H9 (cell line): ENCODE measurements at regions not wholly inside any gene's neighbourhood (a gene's known extent, or its start where the extent isn't known, plus 50 kb on each side); places are given as distances from the start of the nearest gene placed in this dataset.

Source experiments
- DNase-seq: peaks from one replicate; pipeline ENCODE4 v3.0.0-alpha.2; 2017
- H2AFZ ChIP-seq: one replicate; pipeline ENCODE4 v1.6.1; 2013; ENCODE audit warnings: mild to moderate bottlenecking, low read length, control low read depth, moderate library complexity
- H2AK5ac ChIP-seq: 2 replicates; pipeline ENCODE4 v1.6.1; 2013; ENCODE audit warnings: low read length, control low read depth, mixed read lengths; ENCODE audit not compliant: insufficient read length
- H2BK120ac ChIP-seq: one replicate; pipeline ENCODE4 v1.6.1; 2013; ENCODE audit warnings: low read depth, mild to moderate bottlenecking, low read length, control low read depth, inconsistent platforms; ENCODE audit not compliant: poor library complexity, severe bottlenecking
- H2BK12ac ChIP-seq: 2 replicates; pipeline ENCODE4 v1.6.1; 2013; ENCODE audit warnings: low read length, control low read depth, mixed read lengths, low read depth; ENCODE audit not compliant: insufficient read length
- H2BK15ac ChIP-seq: 2 replicates; pipeline ENCODE4 v1.6.1; 2013; ENCODE audit warnings: low read depth, low read length, control low read depth
- H2BK20ac ChIP-seq: one replicate; pipeline ENCODE4 v1.6.1; 2013; ENCODE audit warnings: low read depth, mild to moderate bottlenecking, low read length, control low read depth, inconsistent platforms; ENCODE audit not compliant: poor library complexity, severe bottlenecking
- H2BK5ac ChIP-seq: 2 replicates; pipeline ENCODE4 v1.6.1; 2013; ENCODE audit warnings: low read length, control low read depth, mixed read lengths; ENCODE audit not compliant: insufficient read length
- H3K14ac ChIP-seq: 2 replicates; pipeline ENCODE4 v1.6.1; 2013; ENCODE audit warnings: low read length, control low read depth; ENCODE audit not compliant: insufficient read depth
- H3K18ac ChIP-seq: 2 replicates; pipeline ENCODE4 v1.6.1; 2013; ENCODE audit warnings: low read depth, mild to moderate bottlenecking, mixed read lengths, low read length, control low read depth; ENCODE audit not compliant: insufficient read length
- H3K23ac ChIP-seq: 2 replicates; pipeline ENCODE4 v1.6.1; 2013; ENCODE audit warnings: low read length, control low read depth, mixed read lengths, low read depth; ENCODE audit not compliant: insufficient read length
- H3K23me2 ChIP-seq: 2 replicates; pipeline ENCODE4 v1.6.1; 2013; ENCODE audit warnings: low read depth, mild to moderate bottlenecking, mixed read lengths, low read length, control low read depth; ENCODE audit not compliant: insufficient read length, poor library complexity, severe bottlenecking
- H3K27ac ChIP-seq: 2 replicates; pipeline ENCODE4 v1.5.1; 2013; ENCODE audit warnings: low read length, control low read depth, mixed read lengths, low read depth; ENCODE audit not compliant: insufficient read length
- H3K27me3 ChIP-seq: 2 replicates; pipeline ENCODE4 v1.6.1; 2013; ENCODE audit warnings: low read length, control low read depth, inconsistent platforms; ENCODE audit not compliant: insufficient read depth
- H3K4ac ChIP-seq: 2 replicates; pipeline ENCODE4 v1.6.1; 2013; ENCODE audit warnings: low read depth, mild to moderate bottlenecking, control low read depth, inconsistent platforms, low read length, moderate library complexity
- H3K4me1 ChIP-seq: 2 replicates; pipeline ENCODE4 v1.6.1; 2013; ENCODE audit warnings: low read length, control low read depth, inconsistent platforms; ENCODE audit not compliant: insufficient read depth
- H3K4me2 ChIP-seq: 2 replicates; pipeline ENCODE4 v1.6.1; 2013; ENCODE audit warnings: low read length, control low read depth, mixed read lengths; ENCODE audit not compliant: insufficient read length, insufficient read depth
- H3K56ac ChIP-seq: 2 replicates; pipeline ENCODE4 v1.6.1; 2013; ENCODE audit warnings: low read depth, mild to moderate bottlenecking, mixed read lengths, low read length, control low read depth; ENCODE audit not compliant: insufficient read length
- H3K79me1 ChIP-seq: 2 replicates; pipeline ENCODE4 v1.6.1; 2013; ENCODE audit warnings: low read depth, mild to moderate bottlenecking, moderate library complexity, low read length, control low read depth, inconsistent platforms; ENCODE audit not compliant: insufficient read depth, poor library complexity, severe bottlenecking
- H3K79me2 ChIP-seq: 2 replicates; pipeline ENCODE4 v1.6.1; 2013; ENCODE audit warnings: low read length, control low read depth, inconsistent platforms; ENCODE audit not compliant: insufficient read depth
- H3K9ac ChIP-seq: 2 replicates; pipeline ENCODE4 v1.6.1; 2013; ENCODE audit warnings: low read length, control low read depth, mixed read lengths; ENCODE audit not compliant: insufficient read length; ENCODE audit errors: extremely low read depth
- H3K9me3 ChIP-seq: one replicate; pipeline ENCODE4 v1.6.1; 2013; ENCODE audit warnings: low read depth, low read length, inconsistent platforms; ENCODE audit not compliant: control insufficient read depth
- H3T11ph ChIP-seq: one replicate; pipeline ENCODE4 v1.6.1; 2013; ENCODE audit warnings: mild to moderate bottlenecking, low read length, control low read depth, inconsistent platforms
- H4K20me1 ChIP-seq: one replicate; pipeline ENCODE4 v1.6.1; 2013; ENCODE audit not compliant: control insufficient read depth, insufficient read length, insufficient read depth
- H4K5ac ChIP-seq: 2 replicates; pipeline ENCODE4 v1.6.1; 2013; ENCODE audit warnings: low read depth, mild to moderate bottlenecking, mixed read lengths, low read length, control low read depth; ENCODE audit not compliant: insufficient read length
- H4K8ac ChIP-seq: replicated peaks from 2 replicates; pipeline ENCODE4 v1.6.1; 2013; ENCODE audit warnings: low read length, control low read depth, mixed read lengths, low read depth; ENCODE audit not compliant: insufficient read length
- H4K91ac ChIP-seq: 2 replicates; pipeline ENCODE4 v1.6.1; 2013; ENCODE audit warnings: low read depth, mild to moderate bottlenecking, moderate library complexity, mixed read lengths, low read length, control low read depth; ENCODE audit not compliant: insufficient read length
- H3K27ac Mint-ChIP-seq, 3 experiments: 2 replicates in 2 of 3; 3 replicates in 1 of 3; pipeline ENCODE4 v1.8.0; 2020 to 2021; ENCODE audit warnings: mixed read lengths in 3 of 3, mild to moderate bottlenecking in 1 of 3, moderate library complexity in 1 of 3
- H3K27me3 Mint-ChIP-seq: 2 replicates; pipeline ENCODE4 v1.8.0; 2021; ENCODE audit warnings: low read depth, mild to moderate bottlenecking, moderate library complexity, mixed read lengths
- H3K36me3 Mint-ChIP-seq, 3 experiments: 2 replicates in 2 of 3; 3 replicates in 1 of 3; pipeline ENCODE4 v1.8.0; 2020 to 2021; ENCODE audit warnings: low read depth in 3 of 3, mixed read lengths in 3 of 3; ENCODE audit not compliant: insufficient read depth in 1 of 3
- H3K4me1 Mint-ChIP-seq, 2 experiments: 2 replicates each; pipeline ENCODE4 v1.8.0; 2020; ENCODE audit warnings: mixed read lengths in 2 of 2
- H3K4me3 Mint-ChIP-seq, 2 experiments: 2 replicates in 1 of 2; 3 replicates in 1 of 2; pipeline ENCODE4 v1.8.0; 2020 to 2021; ENCODE audit warnings: mild to moderate bottlenecking in 2 of 2, mixed read lengths in 2 of 2, moderate library complexity in 1 of 2
- H3K9me3 Mint-ChIP-seq, 2 experiments: 2 replicates in 1 of 2; 3 replicates in 1 of 2; pipeline ENCODE4 v1.8.0; 2020; ENCODE audit warnings: mild to moderate bottlenecking in 2 of 2, mixed read lengths in 2 of 2, moderate library complexity in 1 of 2
- CTCF ChIP-seq: fragments of 200-600 bp; sonication (generic); conservative IDR thresholded peaks from 3 replicates; pipeline ENCODE4 v1.8.0; 2021; ENCODE audit warnings: antibody characterized with exemption, mild to moderate bottlenecking
- WGBS: extraction: QIAGEN DNeasy Blood & Tissue Kit; methylation state at CpG from one replicate; pipeline ENCODE4 v1.1.7; 2013; ENCODE audit warnings: missing lambda C conversion rate, low lambda C conversion rate, mixed read lengths; ENCODE audit not compliant: insufficient read length; ENCODE audit errors: extremely low coverage; 5-methylcytosine and 5-hydroxymethylcytosine counted together

DNA sequence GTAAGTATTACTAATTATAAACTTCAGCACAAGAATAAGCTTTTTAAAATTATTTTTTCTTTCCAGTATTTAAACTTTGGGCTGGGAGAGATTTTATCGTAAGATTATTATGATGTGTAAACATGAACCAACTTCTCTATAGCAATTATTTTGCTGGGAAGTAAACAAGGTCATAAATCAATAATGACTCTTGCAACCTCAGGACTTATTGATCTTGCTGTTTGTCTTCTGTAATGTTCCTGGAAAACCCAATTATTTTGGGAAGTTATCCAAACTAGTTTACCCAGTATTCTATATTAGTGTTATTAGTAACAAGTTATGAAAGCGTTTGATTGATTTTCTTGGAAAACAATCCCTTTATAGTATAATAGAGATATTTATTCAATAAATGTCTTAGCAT lies 174.9 kb downstream of the PPP1R2C start:
- no peak overlapping the region for H3K4me2 ChIP-seq
- H3K23me2 ChIP-seq = no peaks in the 10 kb centered on the region
- no peak overlapping the region for H2AFZ ChIP-seq
- H2AK5ac ChIP-seq = no peak overlapping the region
- no CpG with 5 or more reads among the region's 2 CpGs for WGBS
- Mint-ChIP-seq H3K27ac (no peak overlapping the region), H3K4me3 (no peak overlapping the region), H3K27me3 (no peaks in the 10 kb centered on the region), H3K9me3 (peaks cover 0 to 16% of the 10 kb centered on the region in 2 experiments; a peak in 3 of 5 replicates), H3K4me1 (peaks cover 11 to 14% of the 10 kb centered on the region in 2 experiments), H3K36me3 (no peaks in the 10 kb centered on the region; a peak in 2 of 7 replicates)
- H4K91ac ChIP-seq = no peak overlapping the region
- H3T11ph ChIP-seq = no peak overlapping the region
- no peak for DNase-seq
- H3K9me3 ChIP-seq = no peaks in the 10 kb centered on the region
- H2BK15ac ChIP-seq = no peak overlapping the region
- H3K79me1 ChIP-seq = no peaks in the 10 kb centered on the region
- H3K27me3 ChIP-seq = no peaks in the 10 kb centered on the region
- no peak overlapping the region for H2BK12ac ChIP-seq
- H3K14ac ChIP-seq = no peak overlapping the region
- H3K27ac ChIP-seq = no peak overlapping the region
- H3K23ac ChIP-seq = no peak overlapping the region
- H2BK5ac ChIP-seq = no peak overlapping the region
- H3K4me1 ChIP-seq = peaks cover 2% of the 10 kb centered on the region; the same call in 1 of the 2 replicates
- no peak overlapping the region for H4K5ac ChIP-seq
- no peak overlapping the region for H3K18ac ChIP-seq
- no peak for TF ChIP-seq CTCF
- H3K4ac ChIP-seq = no peak overlapping the region
- no peak overlapping the region for H3K9ac ChIP-seq
- H4K20me1 ChIP-seq = no peaks in the 10 kb centered on the region
- H3K79me2 ChIP-seq = no peaks in the 10 kb centered on the region
- no peak overlapping the region for H4K8ac ChIP-seq
- H2BK120ac ChIP-seq = no peak overlapping the region
- H2BK20ac ChIP-seq = no peak overlapping the region
- H3K56ac ChIP-seq = no peak overlapping the region
